ENCODE measurements at regions not wholly inside any gene's neighbourhood (a gene's known extent, or its start where the extent isn't known, plus 50 kb on each side); places are given as distances from the start of the nearest gene placed in this dataset.

GRCh38 chr2:103594823-103595222 is 833.0 kb downstream of the TMEM182 start:
- Mint-ChIP-seq H3K4me3 (no peak overlapping the region), H3K27ac (no peak overlapping the region), H3K36me3 (ENCODE audit: low read depth) (peaks cover 15% of the 10 kb centered on the region), H3K27me3 (ENCODE audit: insufficient read depth) (no peaks in the 10 kb centered on the region), H3K4me1 (no peaks in the 10 kb centered on the region), H3K9me3 (peaks cover 54% of the 10 kb centered on the region)
- Histone ChIP-seq H3K27ac (ENCODE audit: low read depth, low read length) (no peak overlapping the region), H3K9ac (ENCODE audit: extremely low read depth, low read length, poor library complexity, severe bottlenecking) (no peak overlapping the region), H3K27me3 (ENCODE audit: control insufficient read depth, insufficient read depth, low read length, poor library complexity, severe bottlenecking) (no peaks in the 10 kb centered on the region), H3K4me1 (ENCODE audit: control insufficient read depth, insufficient read depth, low read length) (no peaks in the 10 kb centered on the region), H3K9me3 (ENCODE audit: control insufficient read depth, low read length) (peaks cover 33% of the 10 kb centered on the region), H3K4me3 (ENCODE audit: low read length) (no peak overlapping the region), H3K36me3 (ENCODE audit: control insufficient read depth, insufficient read depth, low read length) (no peaks in the 10 kb centered on the region)
- no peak for DNase-seq
- WGBS, 2 experiments (ENCODE audit: insufficient coverage in 1 of 2, insufficient read length in 1 of 2) = 89 to 93% methylated on average over 3 of the region's 3 CpGs
- no peak for TF ChIP-seq CTCF (conservative IDR thresholded peaks at IDR 0.05)

GRCh38 chr2:103605071-103605780 is 843.4 kb downstream of the TMEM182 start:
- H3K36me3 ChIP-seq (ENCODE audit: control insufficient read depth, insufficient read depth, low read length) = no peaks in the 10 kb centered on the region
- no peak for DNase-seq
- Mint-ChIP-seq H3K9me3 (peaks cover 18% of the 10 kb centered on the region), H3K27ac (no peak overlapping the region), H3K4me3 (no peak overlapping the region), H3K27me3 (ENCODE audit: insufficient read depth) (no peaks in the 10 kb centered on the region), H3K36me3 (ENCODE audit: low read depth) (peaks cover 6% of the 10 kb centered on the region), H3K4me1 (no peaks in the 10 kb centered on the region)
- H3K27me3 ChIP-seq (ENCODE audit: control insufficient read depth, insufficient read depth, low read length, poor library complexity, severe bottlenecking) = no peaks in the 10 kb centered on the region
- H3K9me3 ChIP-seq (ENCODE audit: control insufficient read depth, low read length) = peaks cover 18% of the 10 kb centered on the region
- no peak overlapping the region for H3K4me3 ChIP-seq (ENCODE audit: low read length)
- no peak overlapping the region for H3K9ac ChIP-seq (ENCODE audit: extremely low read depth, low read length, poor library complexity, severe bottlenecking)
- no peak for TF ChIP-seq CTCF (conservative IDR thresholded peaks at IDR 0.05)
- no peaks in the 10 kb centered on the region for H3K4me1 ChIP-seq (ENCODE audit: control insufficient read depth, insufficient read depth, low read length)
- 91 to 94% methylated on average over 3 to 7 of the region's 7 CpGs for WGBS, 2 experiments (ENCODE audit: insufficient coverage in 1 of 2, insufficient read length in 1 of 2)
- no peak overlapping the region for H3K27ac ChIP-seq (ENCODE audit: low read depth, low read length)

GRCh38 chr2:103615611-103616105 is 853.8 kb downstream of the TMEM182 start:
- Mint-ChIP-seq H3K27ac (no peak overlapping the region), H3K9me3 (peaks cover 2% of the 10 kb centered on the region), H3K27me3 (ENCODE audit: insufficient read depth) (no peaks in the 10 kb centered on the region), H3K4me1 (no peaks in the 10 kb centered on the region), H3K4me3 (no peak overlapping the region), H3K36me3 (ENCODE audit: low read depth) (no peaks in the 10 kb centered on the region)
- H3K27ac ChIP-seq (ENCODE audit: low read depth, low read length) = no peak overlapping the region
- TF ChIP-seq CTCF (conservative IDR thresholded peaks at IDR 0.05) = no peak
- 94% methylated on average over 2 to 5 of the region's 5 CpGs for WGBS, 2 experiments (ENCODE audit: insufficient coverage in 1 of 2, insufficient read length in 1 of 2)
- H3K9me3 ChIP-seq (ENCODE audit: control insufficient read depth, low read length) = peaks cover 2% of the 10 kb centered on the region
- no peak overlapping the region for H3K4me3 ChIP-seq (ENCODE audit: low read length)
- no peak overlapping the region for H3K9ac ChIP-seq (ENCODE audit: extremely low read depth, low read length, poor library complexity, severe bottlenecking)
- no peak for DNase-seq
- H3K27me3 ChIP-seq (ENCODE audit: control insufficient read depth, insufficient read depth, low read length, poor library complexity, severe bottlenecking) = no peaks in the 10 kb centered on the region
- H3K36me3 ChIP-seq (ENCODE audit: control insufficient read depth, insufficient read depth, low read length) = no peaks in the 10 kb centered on the region
- H3K4me1 ChIP-seq (ENCODE audit: control insufficient read depth, insufficient read depth, low read length) = no peaks in the 10 kb centered on the region

Data from endodermal cell (in vitro differentiated cells).